SK-N-SH (cell line): ENCODE measurements at regions not wholly inside any gene's neighbourhood (a gene's known extent, or its start where the extent isn't known, plus 50 kb on each side); places are given as distances from the start of the nearest gene placed in this dataset.

Experiments used
- EP300 ChIP-seq, 2 experiments: IDR thresholded peaks; 2 replicates each; pipeline versions ENCODE4 v1.4.0 to v1.6.1; 2012; ENCODE audit warnings: borderline replicate concordance in 1 of 2, low read depth in 1 of 2, low read length in 1 of 2
- JUND ChIP-seq: IDR thresholded peaks from 2 replicates; pipeline ENCODE4 v1.4.0; 2012
- MXI1 ChIP-seq: IDR thresholded peaks from 2 replicates; pipeline ENCODE4 v1.6.1; 2012; ENCODE audit warnings: mild to moderate bottlenecking, low read depth, low read length, improper control_type of control experiment
- POLR2AphosphoS5 ChIP-seq: IDR thresholded peaks from 2 replicates; pipeline ENCODE4 v1.6.1; 2012; ENCODE audit warnings: low read depth, low read length
- RCOR1 ChIP-seq: fragments of 150-350 bp; IDR thresholded peaks from 2 replicates; pipeline ENCODE4 v1.6.1; 2017; ENCODE audit warnings: antibody characterized with exemption, low read length
- TF ChIP-seq, protein P1 (sequence below): fragments of 200-600 bp; sonication (generic); IDR thresholded peaks from 2 replicates; pipeline ENCODE4 v1.6.1; 2017; ENCODE audit warnings: antibody characterized with exemption, mild to moderate bottlenecking, moderate library complexity
- TF ChIP-seq, protein P2 (sequence below): IDR thresholded peaks from 2 replicates; pipeline ENCODE4 v1.6.1; 2012; ENCODE audit warnings: mild to moderate bottlenecking, low read depth, low read length, moderate library complexity

DNA sequence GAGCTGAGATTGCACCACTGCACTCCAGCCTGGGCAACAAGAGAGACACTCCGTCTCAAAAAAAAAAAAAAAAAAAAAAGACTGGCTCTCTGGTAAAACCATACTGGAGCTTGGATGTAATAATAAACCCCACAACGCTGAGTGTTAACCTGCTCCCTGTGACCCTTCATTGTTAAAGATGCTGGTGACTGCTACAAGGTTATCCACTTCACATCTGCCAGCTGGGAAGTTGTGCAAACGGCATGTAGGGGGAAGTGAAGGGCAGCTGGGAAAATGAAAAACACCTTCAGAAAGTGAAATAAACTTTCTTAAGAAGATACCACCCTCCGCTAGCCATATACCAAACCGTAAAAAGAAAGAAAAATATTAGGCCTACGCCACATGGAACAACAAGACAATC is 131.0 kb upstream of the NUDT7 start:
- TF ChIP-seq, protein P1, sequence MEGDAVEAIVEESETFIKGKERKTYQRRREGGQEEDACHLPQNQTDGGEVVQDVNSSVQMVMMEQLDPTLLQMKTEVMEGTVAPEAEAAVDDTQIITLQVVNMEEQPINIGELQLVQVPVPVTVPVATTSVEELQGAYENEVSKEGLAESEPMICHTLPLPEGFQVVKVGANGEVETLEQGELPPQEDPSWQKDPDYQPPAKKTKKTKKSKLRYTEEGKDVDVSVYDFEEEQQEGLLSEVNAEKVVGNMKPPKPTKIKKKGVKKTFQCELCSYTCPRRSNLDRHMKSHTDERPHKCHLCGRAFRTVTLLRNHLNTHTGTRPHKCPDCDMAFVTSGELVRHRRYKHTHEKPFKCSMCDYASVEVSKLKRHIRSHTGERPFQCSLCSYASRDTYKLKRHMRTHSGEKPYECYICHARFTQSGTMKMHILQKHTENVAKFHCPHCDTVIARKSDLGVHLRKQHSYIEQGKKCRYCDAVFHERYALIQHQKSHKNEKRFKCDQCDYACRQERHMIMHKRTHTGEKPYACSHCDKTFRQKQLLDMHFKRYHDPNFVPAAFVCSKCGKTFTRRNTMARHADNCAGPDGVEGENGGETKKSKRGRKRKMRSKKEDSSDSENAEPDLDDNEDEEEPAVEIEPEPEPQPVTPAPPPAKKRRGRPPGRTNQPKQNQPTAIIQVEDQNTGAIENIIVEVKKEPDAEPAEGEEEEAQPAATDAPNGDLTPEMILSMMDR = no peak
- TF ChIP-seq MXI1 (no peak), POLR2AphosphoS5 (no peak), EP300 (IDR thresholded peaks at IDR 0.05; ENCODE audit: borderline replicate concordance in 1 of 2, low read depth in 1 of 2, low read length in 1 of 2) (no peak), JUND (no peak), RCOR1 (no peak)
- TF ChIP-seq, protein P2, sequence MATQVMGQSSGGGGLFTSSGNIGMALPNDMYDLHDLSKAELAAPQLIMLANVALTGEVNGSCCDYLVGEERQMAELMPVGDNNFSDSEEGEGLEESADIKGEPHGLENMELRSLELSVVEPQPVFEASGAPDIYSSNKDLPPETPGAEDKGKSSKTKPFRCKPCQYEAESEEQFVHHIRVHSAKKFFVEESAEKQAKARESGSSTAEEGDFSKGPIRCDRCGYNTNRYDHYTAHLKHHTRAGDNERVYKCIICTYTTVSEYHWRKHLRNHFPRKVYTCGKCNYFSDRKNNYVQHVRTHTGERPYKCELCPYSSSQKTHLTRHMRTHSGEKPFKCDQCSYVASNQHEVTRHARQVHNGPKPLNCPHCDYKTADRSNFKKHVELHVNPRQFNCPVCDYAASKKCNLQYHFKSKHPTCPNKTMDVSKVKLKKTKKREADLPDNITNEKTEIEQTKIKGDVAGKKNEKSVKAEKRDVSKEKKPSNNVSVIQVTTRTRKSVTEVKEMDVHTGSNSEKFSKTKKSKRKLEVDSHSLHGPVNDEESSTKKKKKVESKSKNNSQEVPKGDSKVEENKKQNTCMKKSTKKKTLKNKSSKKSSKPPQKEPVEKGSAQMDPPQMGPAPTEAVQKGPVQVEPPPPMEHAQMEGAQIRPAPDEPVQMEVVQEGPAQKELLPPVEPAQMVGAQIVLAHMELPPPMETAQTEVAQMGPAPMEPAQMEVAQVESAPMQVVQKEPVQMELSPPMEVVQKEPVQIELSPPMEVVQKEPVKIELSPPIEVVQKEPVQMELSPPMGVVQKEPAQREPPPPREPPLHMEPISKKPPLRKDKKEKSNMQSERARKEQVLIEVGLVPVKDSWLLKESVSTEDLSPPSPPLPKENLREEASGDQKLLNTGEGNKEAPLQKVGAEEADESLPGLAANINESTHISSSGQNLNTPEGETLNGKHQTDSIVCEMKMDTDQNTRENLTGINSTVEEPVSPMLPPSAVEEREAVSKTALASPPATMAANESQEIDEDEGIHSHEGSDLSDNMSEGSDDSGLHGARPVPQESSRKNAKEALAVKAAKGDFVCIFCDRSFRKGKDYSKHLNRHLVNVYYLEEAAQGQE = no peak
